Smooth muscle cell of the brain vasculature (primary cell): ENCODE measurements at regions not wholly inside any gene's neighbourhood (a gene's known extent, or its start where the extent isn't known, plus 50 kb on each side); places are given as distances from the start of the nearest gene placed in this dataset.

Experiments
- DNase-seq: peaks from one replicate; pipeline ENCODE4 v3.0.0-alpha.2; 2012; ENCODE audit warnings: low read depth, low spot score

DNA sequence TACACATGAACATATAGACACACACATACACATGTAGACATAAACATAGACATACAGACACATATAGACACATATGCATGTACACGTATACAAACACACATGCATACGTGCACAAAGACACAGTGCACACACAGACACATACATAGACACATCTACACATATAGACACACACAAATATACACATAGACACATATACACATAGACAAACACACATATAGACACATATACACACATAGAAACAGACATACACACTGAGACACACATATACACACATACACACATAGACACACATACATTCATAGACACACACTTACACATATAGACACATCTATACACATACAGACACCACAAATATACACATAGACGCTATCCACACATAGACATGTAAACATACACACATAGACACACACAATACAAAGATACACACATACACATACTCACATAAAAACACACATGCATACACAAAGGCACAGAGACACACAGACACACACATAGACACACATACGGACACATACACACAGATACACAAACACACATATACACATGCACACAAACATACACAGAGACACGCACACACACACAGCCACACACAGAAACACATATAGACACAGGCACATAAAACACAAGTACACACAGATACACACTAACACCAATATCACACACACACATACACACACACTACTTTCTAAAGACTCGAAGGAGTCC, 254.0 kb downstream of the TSHZ3 start:
- no peak for DNase-seq

- no peak for DNase-seq
These were observed 257.0 kb downstream of the TSHZ3 start for GRCh38 chr19:31092274-31092673.

- DNase-seq: no peak
These were observed 259.6 kb downstream of the TSHZ3 start for GRCh38 chr19:31089681-31090080.

GRCh38 chr19:31085125-31085524, 264.1 kb downstream of the TSHZ3 start:
- DNase-seq: no peak

GRCh38 chr19:31083105-31083504, 266.1 kb downstream of the TSHZ3 start:
- DNase-seq: no peak

DNA sequence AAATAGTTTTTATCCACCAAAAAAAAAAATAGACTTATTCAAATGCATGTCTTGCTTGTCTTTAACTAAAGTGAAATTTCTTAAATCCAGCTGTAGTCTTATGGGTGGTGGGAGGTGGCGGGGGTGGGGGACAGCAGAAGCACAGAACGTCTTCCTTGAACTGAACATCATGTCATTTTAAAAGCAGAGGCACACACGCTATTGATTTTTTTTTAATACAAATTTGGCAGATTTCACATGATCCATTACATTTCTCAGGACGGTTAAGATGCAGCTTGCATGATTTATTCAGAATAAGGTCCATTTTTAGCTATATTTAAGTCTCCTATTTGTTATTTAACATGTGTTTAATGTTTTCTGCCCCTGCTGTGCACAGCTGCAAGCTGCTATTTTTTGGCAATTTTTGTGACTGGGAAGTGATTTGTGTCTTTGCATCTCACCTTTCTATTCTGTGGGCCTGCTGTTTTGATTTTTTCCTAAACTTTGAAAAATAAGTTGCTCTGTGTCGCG, 274.0 kb downstream of the TSHZ3 start:
- DNase-seq: peak; percentile 20

- DNase-seq: no peak
These were observed 274.8 kb downstream of the TSHZ3 start for GRCh38 chr19:31074199-31075125.

GRCh38 chr19:31073485-31074198, 275.6 kb downstream of the TSHZ3 start:
- DNase-seq: no peak

DNA sequence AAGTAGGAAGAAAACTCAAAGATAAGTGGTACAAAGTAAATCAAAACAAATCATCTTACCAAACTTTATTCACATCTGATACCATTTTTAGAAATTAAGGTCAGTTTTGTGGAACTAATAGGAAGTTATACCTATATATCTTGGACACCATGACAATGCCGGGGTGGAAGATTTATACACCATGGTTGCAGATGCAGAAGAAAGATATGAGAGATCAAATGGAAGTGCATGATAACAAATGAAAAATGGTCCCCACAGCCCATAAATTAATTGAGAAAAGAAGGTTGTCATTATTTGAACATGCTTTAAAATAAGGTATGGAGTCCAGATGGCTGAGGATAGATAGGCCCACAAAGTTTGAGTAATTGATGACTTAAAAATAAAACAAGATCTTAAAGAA, 276.8 kb downstream of the TSHZ3 start:
- DNase-seq: no peak

- peak; percentile 15 for DNase-seq
These were observed 277.9 kb downstream of the TSHZ3 start for GRCh38 chr19:31071136-31071855.

GRCh38 chr19:31070146-31071065, 278.8 kb downstream of the TSHZ3 start:
- no peak for DNase-seq

- DNase-seq: no peak
These were observed 281.0 kb downstream of the TSHZ3 start for GRCh38 chr19:31068268-31068667.

DNA sequence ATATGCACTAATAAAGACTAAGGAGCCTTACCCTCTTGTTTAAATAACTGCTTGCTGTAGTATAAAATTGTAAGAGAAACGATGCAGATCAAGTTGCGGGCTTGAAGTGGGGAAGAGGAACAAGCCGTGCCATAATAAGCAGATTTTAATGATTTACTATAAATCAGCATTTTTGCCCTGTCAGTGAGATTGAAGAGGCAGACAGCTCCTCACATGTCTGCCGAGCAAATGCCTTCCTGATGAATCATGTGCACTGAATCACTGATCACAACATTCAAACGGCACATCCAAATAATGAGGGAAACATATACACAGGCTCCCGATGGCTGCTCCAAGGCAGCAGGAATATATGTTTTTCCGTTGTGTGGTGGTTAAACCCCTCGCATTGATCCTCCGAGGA, 282.9 kb downstream of the TSHZ3 start:
- DNase-seq: peak; percentile 45

GRCh38 chr19:31064491-31064890, 284.7 kb downstream of the TSHZ3 start:
- DNase-seq: no peak

- no peak for DNase-seq
These were observed 290.4 kb downstream of the TSHZ3 start for GRCh38 chr19:31058676-31059340.

- DNase-seq: no peak
These were observed 291.8 kb downstream of the TSHZ3 start for GRCh38 chr19:31057476-31057875.

DNA sequence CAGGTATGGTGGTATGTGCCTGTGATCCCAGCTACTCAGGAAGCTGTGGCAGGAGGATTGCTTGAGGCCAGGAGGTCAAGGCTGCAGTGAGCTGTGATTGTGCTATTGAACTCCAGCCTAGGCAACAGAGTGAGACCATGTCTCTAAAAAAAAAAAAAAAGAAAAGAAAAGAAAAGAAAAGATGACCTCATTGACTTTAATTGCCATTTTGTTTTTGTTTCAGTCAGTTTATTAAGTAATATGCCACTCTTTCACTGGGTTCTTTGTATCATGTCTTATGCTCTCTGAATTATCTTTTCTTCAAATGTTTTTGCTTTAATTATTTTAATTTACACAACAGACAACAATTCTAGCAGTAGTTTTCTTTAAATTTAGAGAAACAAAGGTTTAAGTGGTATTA, 293.8 kb downstream of the TSHZ3 start:
- DNase-seq: no peak

DNA sequence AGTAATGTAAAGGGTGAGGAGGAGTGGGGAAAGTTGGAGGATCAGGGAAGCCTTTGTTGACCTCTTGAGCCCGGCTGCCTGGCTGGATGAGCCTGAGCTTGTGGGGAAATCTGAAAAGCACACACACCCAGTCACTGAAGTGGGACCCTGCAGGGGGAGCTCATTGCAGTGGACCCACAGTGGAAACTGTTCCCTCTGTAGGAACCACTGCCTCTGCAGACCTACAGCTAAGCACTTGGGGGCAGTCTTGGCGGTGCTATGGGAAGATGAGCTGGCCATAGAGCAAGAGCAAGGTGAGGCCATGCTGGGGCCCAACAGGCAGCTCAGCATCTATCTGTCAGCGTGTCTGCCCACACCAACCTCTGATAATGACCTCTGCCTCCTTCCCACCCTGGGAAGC, 294.8 kb downstream of the TSHZ3 start:
- DNase-seq: peak; percentile 36

DNA sequence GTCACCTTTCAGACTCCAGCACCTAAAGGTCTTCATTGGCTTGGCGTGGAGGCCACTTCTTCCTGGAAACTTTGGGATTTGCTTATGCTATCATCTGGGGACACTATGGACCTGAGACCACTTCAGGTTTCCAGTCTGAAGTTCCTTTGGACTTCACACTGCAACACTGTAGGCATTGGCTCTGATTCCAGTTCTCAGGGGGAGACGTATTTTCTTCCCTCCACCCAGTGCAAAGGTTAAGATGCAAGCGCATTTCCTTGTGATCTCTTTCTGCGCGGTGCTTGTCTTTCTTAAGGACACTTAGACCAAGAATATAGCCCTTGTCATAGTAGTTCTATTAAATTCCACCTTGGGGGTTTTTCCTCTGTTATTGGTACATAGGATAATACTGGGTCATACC, 299.8 kb downstream of the TSHZ3 start:
- no peak for DNase-seq

GRCh38 chr19:31046024-31046423, 303.2 kb downstream of the TSHZ3 start:
- DNase-seq: no peak
